Gastroesophageal sphincter (tissue), 4 donors: ENCODE measurements at regions not wholly inside any gene's neighbourhood (a gene's known extent, or its start where the extent isn't known, plus 50 kb on each side); places are given as distances from the start of the nearest gene placed in this dataset.
"Not testable (repeated sequence)": the region's sequence is repeated elsewhere in the genome, so short reads cannot be mapped to it uniquely, and the experiment has no call there.

Experiments
- ATAC-seq: fragments of 150-250 bp; one replicate; pipeline ENCODE4 v1.9.1; 2016; ENCODE audit warnings: mild to moderate bottlenecking, moderate library complexity
- H3K27ac ChIP-seq, 4 donors: fragments of 200-600 bp; sonication (generic) in 3 of 4; 1 replicate in 3 of 4; 2 replicates in 1 of 4; pipeline ENCODE4 v1.5.1; 2016 to 2019
- H3K27me3 ChIP-seq: fragments of 200-600 bp; sonication (generic); one replicate; pipeline ENCODE4 v1.5.1; 2019
- H3K36me3 ChIP-seq, 2 donors: fragments of 200-600 bp; sonication (generic); one replicate each; pipeline ENCODE4 v1.5.1; 2019; ENCODE audit warnings: control low read depth in 1 of 2
- H3K4me1 ChIP-seq, 3 donors: fragments of 200-600 bp; sonication (generic); 1 replicate in 2 of 3; 2 replicates in 1 of 3; pipeline ENCODE4 v1.5.1; 2016 to 2019; ENCODE audit warnings: control low read depth in 2 of 3
- H3K4me3 ChIP-seq, 2 donors: fragments of 200-600 bp; sonication (generic); one replicate each; pipeline ENCODE4 v1.5.1; 2019; ENCODE audit warnings: mild to moderate bottlenecking in 1 of 2, moderate library complexity in 1 of 2
- H3K9me3 ChIP-seq, 3 donors: fragments of 200-600 bp; sonication (generic); one replicate each; pipeline ENCODE4 v1.5.1; 2017 to 2019; ENCODE audit warnings: control low read depth in 2 of 3
- EP300 ChIP-seq: sonication (generic); formaldehyde crosslinking; IDR thresholded peaks from one replicate; pipeline ENCODE4 v1.6.1; 2017; ENCODE audit warnings: antibody characterized with exemption, mild to moderate bottlenecking
- POLR2A ChIP-seq, 2 donors: fragments of 450-650 bp; IDR thresholded peaks; one replicate each; pipeline ENCODE4 v1.6.1; 2017; ENCODE audit warnings: antibody characterized with exemption in 2 of 2, mild to moderate bottlenecking in 2 of 2, moderate library complexity in 1 of 2
- POLR2AphosphoS5 ChIP-seq: sonication (generic); formaldehyde crosslinking; IDR thresholded peaks from one replicate; pipeline ENCODE4 v1.6.1; 2017; ENCODE audit warnings: antibody characterized with exemption
- WGBS, 2 donors: methylation state at CpG; one replicate each; pipeline ENCODE4 v1.1.5; 2018; ENCODE audit warnings: low coverage in 1 of 2; 5-methylcytosine and 5-hydroxymethylcytosine counted together
- TF ChIP-seq, protein P1 (sequence below), 4 experiments: fragments of 200-600 bp in 2 of 4; fragments of 450-650 bp in 2 of 4; sonication (generic) in 1 of 4; IDR thresholded peaks; one replicate each; pipeline ENCODE4 v1.5.1; 2017 to 2019; ENCODE audit warnings: antibody characterized with exemption in 4 of 4, mild to moderate bottlenecking in 2 of 4, moderate library complexity in 2 of 4

- peaks cover 13% of the 10 kb centered on the region for H3K27me3 ChIP-seq
These were observed 197.6 kb upstream of the FOXK1 start for GRCh38 chr7:4484545-4484944.

GRCh38 chr7:4486907-4487306 is 195.2 kb upstream of the FOXK1 start:
- TF ChIP-seq, protein P1, sequence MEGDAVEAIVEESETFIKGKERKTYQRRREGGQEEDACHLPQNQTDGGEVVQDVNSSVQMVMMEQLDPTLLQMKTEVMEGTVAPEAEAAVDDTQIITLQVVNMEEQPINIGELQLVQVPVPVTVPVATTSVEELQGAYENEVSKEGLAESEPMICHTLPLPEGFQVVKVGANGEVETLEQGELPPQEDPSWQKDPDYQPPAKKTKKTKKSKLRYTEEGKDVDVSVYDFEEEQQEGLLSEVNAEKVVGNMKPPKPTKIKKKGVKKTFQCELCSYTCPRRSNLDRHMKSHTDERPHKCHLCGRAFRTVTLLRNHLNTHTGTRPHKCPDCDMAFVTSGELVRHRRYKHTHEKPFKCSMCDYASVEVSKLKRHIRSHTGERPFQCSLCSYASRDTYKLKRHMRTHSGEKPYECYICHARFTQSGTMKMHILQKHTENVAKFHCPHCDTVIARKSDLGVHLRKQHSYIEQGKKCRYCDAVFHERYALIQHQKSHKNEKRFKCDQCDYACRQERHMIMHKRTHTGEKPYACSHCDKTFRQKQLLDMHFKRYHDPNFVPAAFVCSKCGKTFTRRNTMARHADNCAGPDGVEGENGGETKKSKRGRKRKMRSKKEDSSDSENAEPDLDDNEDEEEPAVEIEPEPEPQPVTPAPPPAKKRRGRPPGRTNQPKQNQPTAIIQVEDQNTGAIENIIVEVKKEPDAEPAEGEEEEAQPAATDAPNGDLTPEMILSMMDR (IDR thresholded peaks at IDR 0.05) = no peak
- TF ChIP-seq POLR2AphosphoS5 (no peak), POLR2A (IDR thresholded peaks at IDR 0.05) (no peak), EP300 (no peak)
- Histone ChIP-seq H3K27me3 (peaks cover 13% of the 10 kb centered on the region), H3K9me3 (peaks cover 0 to 17% (median 0%) of the 10 kb centered on the region in 3 donors), H3K27ac (no peak overlapping the region), H3K36me3 (no peaks in the 10 kb centered on the region), H3K4me3 (no peak overlapping the region), H3K4me1 (no peaks in the 10 kb centered on the region)
- no peak for ATAC-seq
- WGBS, 2 donors = 17 to 33% methylated on average over 3 to 4 of the region's 4 CpGs

More at GRCh38 chr7:4484545-4484944, 197.6 kb upstream of the FOXK1 start:
- ATAC-seq = no peak
- Histone ChIP-seq H3K4me1 (no peaks in the 10 kb centered on the region), H3K4me3 (no peak overlapping the region), H3K27ac (no peak overlapping the region), H3K9me3 (peaks cover 0 to 31% (median 0%) of the 10 kb centered on the region in 3 donors), H3K36me3 (no peaks in the 10 kb centered on the region)
- WGBS, 2 donors = 24 to 25% methylated on average over 1 of the region's 1 CpG
- TF ChIP-seq EP300 (no peak), POLR2A (IDR thresholded peaks at IDR 0.05) (no peak), POLR2AphosphoS5 (no peak)
- TF ChIP-seq, protein P1 (IDR thresholded peaks at IDR 0.05) = no peak

GRCh38 chr7:4496911-4497310 is 185.2 kb upstream of the FOXK1 start:
- ATAC-seq, H3K27me3 ChIP-seq, H3K4me3 ChIP-seq, H3K27ac ChIP-seq, H3K4me1 ChIP-seq, H3K36me3 ChIP-seq: not testable (repeated sequence)
- WGBS, 2 donors = no CpG with 5 or more reads among the region's 30 CpGs
- H3K9me3 ChIP-seq = peaks cover 0 to 31% (median 0%) of the 10 kb centered on the region in 3 donors

- H3K9me3 ChIP-seq = peaks cover 0 to 31% (median 0%) of the 10 kb centered on the region in 3 donors
- H3K27me3 ChIP-seq = peaks cover 6% of the 10 kb centered on the region
- no peaks in the 10 kb centered on the region for H3K36me3 ChIP-seq
- no peak for TF ChIP-seq POLR2A (IDR thresholded peaks at IDR 0.05)
- TF ChIP-seq POLR2AphosphoS5 = no peak
- TF ChIP-seq, protein P1 (IDR thresholded peaks at IDR 0.05) = no peak
- no peak for TF ChIP-seq EP300
- ATAC-seq = no peak
- H3K27ac ChIP-seq = no peak overlapping the region
- H3K4me3 ChIP-seq = no peak overlapping the region
- WGBS, 2 donors = 70 to 86% methylated on average over 4 to 7 of the region's 10 CpGs
- no peaks in the 10 kb centered on the region for H3K4me1 ChIP-seq
These were observed 181.3 kb upstream of the FOXK1 start for GRCh38 chr7:4500812-4501211.

- not testable (repeated sequence) for H3K4me3 ChIP-seq, ATAC-seq, H3K4me1 ChIP-seq, H3K27ac ChIP-seq, H3K9me3 ChIP-seq, H3K36me3 ChIP-seq, H3K27me3 ChIP-seq
- 72 to 83% methylated on average over 5 to 7 of the region's 7 CpGs for WGBS, 2 donors
These were observed 174.2 kb upstream of the FOXK1 start for GRCh38 chr7:4507886-4508285.

- Histone ChIP-seq H3K36me3 (no peaks in the 10 kb centered on the region), H3K9me3 (peaks cover 0 to 7% (median 0%) of the 10 kb centered on the region in 3 donors), H3K27me3 (peaks cover under 1% of the 10 kb centered on the region), H3K27ac (no peak overlapping the region), H3K4me3 (no peak overlapping the region), H3K4me1 (no peaks in the 10 kb centered on the region)
- no peak for TF ChIP-seq POLR2A (IDR thresholded peaks at IDR 0.05)
- no peak for TF ChIP-seq EP300
- TF ChIP-seq, protein P1 (IDR thresholded peaks at IDR 0.05) = no peak
- no peak for TF ChIP-seq POLR2AphosphoS5
- no peak for ATAC-seq
- WGBS, 2 donors = no CpG with 5 or more reads among the region's 1 CpG
These were observed 168.6 kb upstream of the FOXK1 start for GRCh38 chr7:4513450-4513849.
